B cell (primary cell): ENCODE measurements at regions not wholly inside any gene's neighbourhood (a gene's known extent, or its start where the extent isn't known, plus 50 kb on each side); places are given as distances from the start of the nearest gene placed in this dataset.

Source experiments
- ATAC-seq: fragments of 200-7000 bp; cut with Tn5 transposase; one replicate; pipeline ENCODE4 v1.10.0; 2021; ENCODE audit warnings: low read depth, mild to moderate bottlenecking, moderate number of reproducible peaks, moderate library complexity
- CTCF ChIA-PET: fragments of 350-600 bp; sonication (Branson Sonifier 250); formaldehyde crosslinking; loops from one replicate; lab custom pipeline; 2021; ENCODE audit warnings: antibody characterized with exemption, inconsistent platforms; lab: Charles Lee
- POLR2A ChIA-PET: fragments of 350-600 bp; sonication (Branson Sonifier 250); formaldehyde crosslinking; loops from one replicate; lab custom pipeline; 2021; ENCODE audit warnings: antibody characterized with exemption; lab: Charles Lee
- DNase-seq: peaks from one replicate; pipeline ENCODE4 v3.0.0; 2013
- H2AFZ ChIP-seq: 2 replicates; pipeline ENCODE4 v1.6.1; 2012; ENCODE audit warnings: mild to moderate bottlenecking, low read depth, low read length; ENCODE audit not compliant: insufficient read depth, poor library complexity, severe bottlenecking
- H3K27ac ChIP-seq, 2 donors: 1 replicate in 1 of 2; 2 replicates in 1 of 2; pipeline ENCODE4 v1.5.1; 2012 to 2013; ENCODE audit warnings: low read length in 2 of 2, mild to moderate bottlenecking in 2 of 2, moderate library complexity in 1 of 2
- H3K27me3 ChIP-seq, 4 experiments: fragments of 200-600 bp in 1 of 4; sonication (generic) in 1 of 4; replicated peaks in 1 of 4; 1 replicate in 2 of 4; 2 replicates in 2 of 4; pipeline versions ENCODE4 v1.6.1 to v1.7.0; 2013 to 2016; ENCODE audit warnings: low read length in 3 of 4, mild to moderate bottlenecking in 2 of 4, mixed read lengths in 1 of 4, moderate library complexity in 1 of 4; ENCODE audit not compliant: insufficient read depth in 4 of 4, control insufficient read depth in 3 of 4; ENCODE audit errors: control extremely low read depth in 1 of 4
- H3K36me3 ChIP-seq, 2 experiments: replicated peaks in 1 of 2; 1 replicate in 1 of 2; 2 replicates in 1 of 2; pipeline versions ENCODE4 v1.6.1 to v1.7.1; 2013; ENCODE audit warnings: low read length in 1 of 2; ENCODE audit not compliant: insufficient read depth in 2 of 2, control insufficient read depth in 1 of 2; ENCODE audit errors: control extremely low read depth in 1 of 2, extremely low read depth in 1 of 2
- H3K4me1 ChIP-seq, 2 donors: fragments of 200-600 bp in 1 of 2; sonication (generic) in 1 of 2; 1 replicate in 1 of 2; 2 replicates in 1 of 2; pipeline versions ENCODE4 v1.5.1 to v1.6.1; 2013 to 2017; ENCODE audit warnings: low read length in 2 of 2; ENCODE audit not compliant: control insufficient read depth in 2 of 2, insufficient read depth in 2 of 2
- H3K4me2 ChIP-seq: replicated peaks from 2 replicates; pipeline ENCODE3; 2012; ENCODE audit warnings: mild to moderate bottlenecking, low read depth, low read length; ENCODE audit not compliant: poor library complexity, severe bottlenecking
- H3K4me3 ChIP-seq, 5 experiments: fragments of 200-600 bp in 1 of 5; sonication (generic) in 1 of 5; 1 replicate in 3 of 5; 2 replicates in 2 of 5; pipeline versions ENCODE4 v1.5.1 to v1.7.0; 2011 to 2016; ENCODE audit warnings: low read length in 4 of 5, mild to moderate bottlenecking in 4 of 5, low read depth in 2 of 5, control low read depth in 1 of 5, moderate library complexity in 1 of 5; ENCODE audit not compliant: insufficient read depth in 1 of 5; ENCODE audit errors: control extremely low read depth in 1 of 5, extremely low read depth in 1 of 5
- H3K79me2 ChIP-seq: fragments of 200-600 bp; sonication (generic); one replicate; pipeline ENCODE4 v1.6.0; 2016; ENCODE audit warnings: low read length; ENCODE audit not compliant: control insufficient read depth, insufficient read depth
- H3K9ac ChIP-seq: fragments of 200-600 bp; sonication (generic); 2 replicates; pipeline ENCODE4 v1.6.1; 2017; ENCODE audit warnings: mild to moderate bottlenecking, low read length, moderate library complexity
- H3K9me3 ChIP-seq, 3 donors: one replicate each; pipeline versions ENCODE4 v1.6.1 to v1.7.1; 2013; ENCODE audit warnings: low read length in 2 of 3; ENCODE audit not compliant: control insufficient read depth in 2 of 3, insufficient read depth in 1 of 3; ENCODE audit errors: control extremely low read depth in 1 of 3
- H4K20me1 ChIP-seq: 2 replicates; pipeline ENCODE4 v1.6.0; 2012; ENCODE audit warnings: mild to moderate bottlenecking, low read length; ENCODE audit not compliant: insufficient read depth, control insufficient read depth, poor library complexity, severe bottlenecking
- H3K27ac Mint-ChIP-seq: one replicate; pipeline ENCODE4 v1.8.0; 2021; ENCODE audit warnings: mixed read lengths
- H3K27me3 Mint-ChIP-seq: one replicate; pipeline ENCODE4 v1.8.0; 2021; ENCODE audit warnings: mixed read lengths
- H3K4me1 Mint-ChIP-seq: one replicate; pipeline ENCODE4 v1.8.0; 2021; ENCODE audit warnings: mixed read lengths
- H3K4me3 Mint-ChIP-seq: one replicate; pipeline ENCODE4 v1.8.0; 2021; ENCODE audit warnings: mixed read lengths
- H3K9me3 Mint-ChIP-seq: one replicate; pipeline ENCODE4 v1.8.0; 2022; ENCODE audit warnings: mixed read lengths; ENCODE audit not compliant: insufficient read depth
- CTCF ChIP-seq: fragments of 200-600 bp; IDR thresholded peaks from one replicate; pipeline ENCODE4 v1.8.0; 2022; ENCODE audit warnings: antibody characterized with exemption, mild to moderate bottlenecking
- EZH2 ChIP-seq: IDR thresholded peaks from 2 replicates; pipeline ENCODE4 v1.6.1; 2012; ENCODE audit warnings: borderline replicate concordance, low read depth, mild to moderate bottlenecking, moderate library complexity, low read length; ENCODE audit not compliant: insufficient read depth, poor library complexity, severe bottlenecking
- WGBS: methylation state at CpG from one replicate; pipeline ENCODE4 v1.1.5; 2013; ENCODE audit warnings: missing lambda C conversion rate; ENCODE audit not compliant: insufficient coverage; 5-methylcytosine and 5-hydroxymethylcytosine counted together
- intact Hi-C: fragments of 100-400 bp; cut with micrococcal nuclease; formaldehyde crosslinking; loops from one replicate; pipeline ENCODE4 v1.10.0; 2022

- Histone ChIP-seq H3K4me1 (peaks cover 0 to 3% of the 10 kb centered on the region in 2 donors), H3K27ac (no peak overlapping the region), H3K9me3 (peaks cover 1 to 15% (median 10%) of the 10 kb centered on the region in 3 donors), H2AFZ (no peak overlapping the region), H4K20me1 (no peaks in the 10 kb centered on the region), H3K36me3 (no peaks in the 10 kb centered on the region), H3K27me3 (no peaks in the 10 kb centered on the region), H3K4me3 (no peak overlapping the region), H3K4me2 (no peak overlapping the region), H3K9ac (no peak overlapping the region), H3K79me2 (no peaks in the 10 kb centered on the region)
- H3K4me1 Mint-ChIP-seq: peaks cover 6% of the 10 kb centered on the region
- H3K4me3 Mint-ChIP-seq: no peak overlapping the region
- no CpG with 5 or more reads among the region's 3 CpGs for WGBS
- POLR2A ChIA-PET: no interaction called here
- no peak for ATAC-seq
- TF ChIP-seq CTCF: no peak
- no peak for TF ChIP-seq EZH2
- no peaks in the 10 kb centered on the region for H3K27me3 Mint-ChIP-seq
- H3K9me3 Mint-ChIP-seq: peaks cover 9% of the 10 kb centered on the region
- CTCF ChIA-PET: no interaction called here
- DNase-seq: no peak
- no peak overlapping the region for H3K27ac Mint-ChIP-seq
- intact Hi-C loops: no loop called here
Observed at GRCh38 chr15:49706805-49707204, 86.0 kb downstream of the DTWD1 start.

GRCh38 chr15:49707598-49707997 is 86.8 kb downstream of the DTWD1 start:
- POLR2A ChIA-PET: no interaction called here
- Histone ChIP-seq H3K9me3 (peaks cover 1 to 15% (median 10%) of the 10 kb centered on the region in 3 donors), H2AFZ (no peak overlapping the region), H3K27ac (no peak overlapping the region), H3K36me3 (no peaks in the 10 kb centered on the region), H3K4me2 (no peak overlapping the region), H3K4me3 (no peak overlapping the region), H3K9ac (no peak overlapping the region), H3K4me1 (peaks cover 0 to 3% of the 10 kb centered on the region in 2 donors), H3K27me3 (no peaks in the 10 kb centered on the region), H3K79me2 (no peaks in the 10 kb centered on the region), H4K20me1 (no peaks in the 10 kb centered on the region)
- no peak for TF ChIP-seq EZH2
- TF ChIP-seq CTCF: no peak
- no CpG with 5 or more reads among the region's 1 CpG for WGBS
- intact Hi-C loops: no loop called here
- CTCF ChIA-PET: no interaction called here
- ATAC-seq (no peak), DNase-seq (no peak)
- no peak overlapping the region for H3K4me3 Mint-ChIP-seq
- no peaks in the 10 kb centered on the region for H3K27me3 Mint-ChIP-seq
- peaks cover 6% of the 10 kb centered on the region for H3K4me1 Mint-ChIP-seq
- peaks cover 9% of the 10 kb centered on the region for H3K9me3 Mint-ChIP-seq
- no peak overlapping the region for H3K27ac Mint-ChIP-seq
